Adrenal gland (tissue), 9 donors: ENCODE measurements at regions not wholly inside any gene's neighbourhood (a gene's known extent, or its start where the extent isn't known, plus 50 kb on each side); places are given as distances from the start of the nearest gene placed in this dataset.

ENCODE experiments used
- DNase-seq, 7 donors: peaks; one replicate each; pipeline ENCODE4 v3.0.0-alpha.2; 2019 to 2020
- H3K27ac ChIP-seq, 5 donors: fragments of 200-600 bp; sonication (generic) in 4 of 5; 1 replicate in 3 of 5; 2 replicates in 2 of 5; pipeline versions ENCODE4 v1.5.1 to v1.8.0; 2016 to 2020; ENCODE audit warnings: mild to moderate bottlenecking in 1 of 5
- H3K27me3 ChIP-seq: fragments of 200-600 bp; 2 replicates; pipeline ENCODE4 v1.8.0; 2021
- H3K36me3 ChIP-seq, 2 donors: fragments of 200-600 bp; replicated peaks in 1 of 2; 1 replicate in 1 of 2; 2 replicates in 1 of 2; pipeline versions ENCODE4 v1.5.1 to v1.8.0; 2018 to 2022
- H3K4me1 ChIP-seq, 2 donors: fragments of 200-600 bp; replicated peaks in 1 of 2; 1 replicate in 1 of 2; 2 replicates in 1 of 2; pipeline versions ENCODE4 v1.5.1 to v1.8.0; 2018 to 2021
- H3K4me3 ChIP-seq, 4 donors: fragments of 200-600 bp; sonication (generic) in 3 of 4; one replicate each; pipeline ENCODE4 v1.5.1; 2016 to 2018
- H3K9me3 ChIP-seq, 3 donors: fragments of 200-600 bp; sonication (generic) in 1 of 3; replicated peaks in 1 of 3; 1 replicate in 2 of 3; 2 replicates in 1 of 3; pipeline versions ENCODE4 v1.5.1 to v1.8.0; 2016 to 2021
- POLR2A ChIP-seq, 2 donors: fragments of 450-650 bp; IDR thresholded peaks; one replicate each; pipeline ENCODE4 v1.6.1; 2017; ENCODE audit warnings: antibody characterized with exemption in 2 of 2, mild to moderate bottlenecking in 2 of 2, moderate library complexity in 1 of 2
- WGBS, 4 donors: extraction: QIAGEN DNeasy Blood & Tissue Kit in 2 of 4; methylation state at CpG; one replicate each; pipeline versions ENCODE4 v1.1.5 to v1.1.7; 2013 to 2017; 5-methylcytosine and 5-hydroxymethylcytosine counted together
- intact Hi-C, 2 donors: fragments of 100-400 bp; cut with DNase I; formaldehyde crosslinking; loops; one replicate each; pipeline versions ENCODE4 v1.14.1 to v1.15.0; 2022 to 2023
- TF ChIP-seq, protein P1 (sequence below), 6 experiments: fragments of 450-650 bp in 4 of 6; fragments of 200-600 bp in 2 of 6; sonication (generic) in 1 of 6; IDR thresholded peaks; 1 replicate in 5 of 6; 2 replicates in 1 of 6; pipeline versions ENCODE4 v1.5.1 to v1.8.0; 2016 to 2021; ENCODE audit warnings: antibody characterized with exemption in 6 of 6, mild to moderate bottlenecking in 2 of 6, moderate library complexity in 1 of 6
- donor health status: healthy with polysubstance abuse.
- donor health status: Bipolar disorder and iron deficiency.
- donor health status: DM: yes; HTN: yes; CAD: no.
- donor health status: DM: no; HTN: no; CAD: no.
- donor health status: DM: no; HTN: no; CAD: no.

DNA sequence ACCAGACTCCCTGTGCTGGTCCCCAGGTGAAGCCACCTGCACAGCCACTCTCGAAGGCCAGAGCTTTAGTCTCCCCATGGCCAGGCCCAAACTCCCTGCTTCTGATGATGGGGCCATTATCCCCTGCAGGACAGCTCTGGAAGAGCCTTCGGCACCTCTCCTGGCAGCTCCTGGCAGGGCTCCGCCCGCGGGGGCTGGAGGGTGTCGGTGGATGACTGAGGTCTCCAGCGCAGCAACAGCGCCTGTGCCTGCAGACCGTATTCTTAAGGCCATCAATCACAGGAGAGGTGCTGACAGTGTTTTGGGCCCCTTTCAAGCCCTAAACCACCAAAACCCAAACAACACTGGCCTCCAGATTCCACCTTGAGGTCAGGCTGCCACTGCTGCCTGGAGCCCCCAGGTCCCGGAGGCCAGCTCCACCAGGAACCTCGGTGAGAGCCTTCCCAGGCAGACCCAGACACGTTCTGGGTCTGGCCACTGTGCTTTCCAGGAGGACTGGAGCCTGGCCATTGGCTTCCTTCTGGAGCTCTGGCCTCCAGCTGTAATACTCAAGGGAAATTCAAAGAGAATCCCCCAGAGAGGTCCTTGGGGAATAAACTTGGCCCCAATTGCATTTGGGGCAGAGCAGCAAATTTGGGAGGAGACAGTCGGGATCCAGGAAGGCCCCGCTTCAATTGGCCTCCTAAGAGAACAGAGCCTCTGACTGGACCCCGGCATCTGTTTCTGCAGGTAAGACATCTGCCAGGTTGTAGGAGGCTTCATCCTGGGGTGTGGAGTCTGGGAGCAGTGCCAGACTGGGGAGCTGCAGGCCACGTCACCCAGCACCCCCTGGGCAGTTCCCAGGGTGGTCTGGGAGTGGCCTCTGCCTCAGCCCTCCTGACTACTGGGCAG lies 210.6 kb upstream of the RTL1 start:
- Histone ChIP-seq H3K27me3 (no peaks in the 10 kb centered on the region), H3K4me3 (no peak overlapping the region), H3K27ac (no peak overlapping the region), H3K9me3 (no peaks in the 10 kb centered on the region), H3K36me3 (no peaks in the 10 kb centered on the region), H3K4me1 (no peaks in the 10 kb centered on the region)
- TF ChIP-seq, protein P1, sequence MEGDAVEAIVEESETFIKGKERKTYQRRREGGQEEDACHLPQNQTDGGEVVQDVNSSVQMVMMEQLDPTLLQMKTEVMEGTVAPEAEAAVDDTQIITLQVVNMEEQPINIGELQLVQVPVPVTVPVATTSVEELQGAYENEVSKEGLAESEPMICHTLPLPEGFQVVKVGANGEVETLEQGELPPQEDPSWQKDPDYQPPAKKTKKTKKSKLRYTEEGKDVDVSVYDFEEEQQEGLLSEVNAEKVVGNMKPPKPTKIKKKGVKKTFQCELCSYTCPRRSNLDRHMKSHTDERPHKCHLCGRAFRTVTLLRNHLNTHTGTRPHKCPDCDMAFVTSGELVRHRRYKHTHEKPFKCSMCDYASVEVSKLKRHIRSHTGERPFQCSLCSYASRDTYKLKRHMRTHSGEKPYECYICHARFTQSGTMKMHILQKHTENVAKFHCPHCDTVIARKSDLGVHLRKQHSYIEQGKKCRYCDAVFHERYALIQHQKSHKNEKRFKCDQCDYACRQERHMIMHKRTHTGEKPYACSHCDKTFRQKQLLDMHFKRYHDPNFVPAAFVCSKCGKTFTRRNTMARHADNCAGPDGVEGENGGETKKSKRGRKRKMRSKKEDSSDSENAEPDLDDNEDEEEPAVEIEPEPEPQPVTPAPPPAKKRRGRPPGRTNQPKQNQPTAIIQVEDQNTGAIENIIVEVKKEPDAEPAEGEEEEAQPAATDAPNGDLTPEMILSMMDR (IDR thresholded peaks at IDR 0.05): no peak
- no peak for TF ChIP-seq POLR2A (IDR thresholded peaks at IDR 0.05)
- WGBS, 4 donors: 79 to 87% (median 81%) methylated on average over 5 to 16 of the region's 16 CpGs
- intact Hi-C loops: no loop called here
- peak in 2 of 7 donors; percentile 9 to 24 for DNase-seq

DNA sequence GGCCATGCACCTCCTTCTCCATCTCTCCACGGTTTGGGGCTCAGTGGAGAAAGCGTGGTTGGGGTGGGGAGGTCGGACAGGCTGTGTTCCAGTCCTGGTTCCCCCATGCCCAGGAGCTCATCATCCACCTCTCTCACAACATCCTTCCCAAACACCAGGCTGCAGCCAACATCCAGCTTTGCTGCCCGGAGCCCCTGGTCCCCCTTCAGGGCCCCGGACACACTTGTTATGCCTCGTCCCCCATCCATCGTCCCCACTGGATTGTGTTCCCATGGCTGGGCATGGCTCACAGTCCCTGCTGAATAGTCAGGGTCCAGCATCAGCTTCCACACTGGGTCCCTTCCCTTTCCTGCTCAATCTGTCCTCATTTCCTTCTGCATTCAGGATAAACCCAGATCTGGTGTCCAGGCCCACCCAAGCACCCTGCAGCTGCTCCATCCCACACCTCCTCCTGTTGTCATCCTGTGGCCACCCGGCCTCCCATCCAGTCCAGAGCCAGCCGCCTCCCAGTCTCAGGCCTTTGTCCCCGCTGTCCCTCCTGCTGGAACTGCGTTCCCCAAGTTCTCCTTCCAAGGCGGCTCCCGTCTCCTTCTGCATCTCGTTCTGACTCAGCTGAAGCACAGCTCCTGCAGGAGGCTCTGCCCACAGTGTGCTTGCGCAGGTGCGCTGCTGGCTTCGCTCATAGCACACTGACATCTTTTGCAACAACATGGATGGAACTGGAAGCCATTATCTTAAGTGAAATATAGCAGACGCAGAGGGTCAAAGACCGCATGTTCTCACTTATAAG lies 211.4 kb upstream of the RTL1 start:
- intact Hi-C loops: no loop called here
- WGBS, 4 donors: 91 to 93% (median 92%) methylated on average over 17 to 19 of the region's 19 CpGs

DNA sequence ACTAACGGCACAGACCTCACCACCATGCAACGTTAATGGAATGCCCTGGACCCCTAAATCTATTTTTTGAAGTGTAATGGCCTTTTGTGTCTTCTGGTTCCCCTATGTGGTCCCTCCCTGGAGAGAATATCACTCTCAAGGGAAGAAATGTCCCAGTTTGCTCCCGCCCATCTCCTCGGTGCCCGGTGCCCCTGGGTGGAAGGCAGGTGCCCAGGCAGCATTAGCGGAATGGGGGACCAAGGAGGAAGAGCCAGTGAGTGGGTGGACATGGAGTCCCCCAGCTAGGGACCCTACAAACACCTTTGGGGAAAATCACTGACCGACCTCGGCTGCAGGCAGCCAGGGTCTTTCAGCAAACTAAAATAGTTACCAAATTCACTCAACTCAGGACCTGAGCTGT lies 212.1 kb upstream of the RTL1 start:
- H3K4me3 ChIP-seq: no peak overlapping the region
- no peaks in the 10 kb centered on the region for H3K4me1 ChIP-seq
- no peaks in the 10 kb centered on the region for H3K27me3 ChIP-seq
- H3K36me3 ChIP-seq: no peaks in the 10 kb centered on the region
- DNase-seq: peak in 2 of 7 donors; percentile 2 to 11
- TF ChIP-seq, protein P1 (IDR thresholded peaks at IDR 0.05): no peak
- no peak for TF ChIP-seq POLR2A (IDR thresholded peaks at IDR 0.05)
- no peak overlapping the region for H3K27ac ChIP-seq
- WGBS, 4 donors: 86 to 94% (median 90%) methylated on average over 8 of the region's 8 CpGs
- intact Hi-C loops: no loop called here
- no peaks in the 10 kb centered on the region for H3K9me3 ChIP-seq

More for the DNA sequence above, 211.4 kb upstream of the RTL1 start:
- DNase-seq: peak in 2 of 7 donors; percentile 5 to 29
- Histone ChIP-seq H3K27ac (no peak overlapping the region), H3K4me3 (no peak overlapping the region), H3K27me3 (no peaks in the 10 kb centered on the region), H3K9me3 (no peaks in the 10 kb centered on the region), H3K4me1 (no peaks in the 10 kb centered on the region), H3K36me3 (no peaks in the 10 kb centered on the region)
- TF ChIP-seq, protein P1 (IDR thresholded peaks at IDR 0.05): no peak
- TF ChIP-seq POLR2A (IDR thresholded peaks at IDR 0.05): no peak

DNA sequence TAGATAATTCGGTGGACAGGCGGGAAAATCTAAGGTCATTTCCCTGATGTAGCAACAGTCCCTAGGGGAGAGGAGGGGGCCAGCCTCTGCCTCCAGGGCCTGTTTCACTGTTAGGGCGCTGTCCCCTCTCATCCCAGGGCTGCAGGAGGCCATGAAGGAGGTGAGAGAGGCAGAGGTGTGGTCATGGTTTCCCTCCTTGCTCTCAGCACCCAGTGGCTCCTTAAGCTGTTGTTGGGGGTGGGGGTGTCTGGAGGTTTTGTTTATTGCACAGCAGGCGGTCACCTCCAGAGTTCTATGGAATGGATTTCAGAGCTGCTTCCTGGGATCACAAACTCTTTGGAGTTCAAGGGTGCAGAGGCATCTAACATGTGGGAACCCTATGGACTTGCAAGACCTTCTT lies 212.5 kb upstream of the RTL1 start:
- DNase-seq: peak in 2 of 7 donors; percentile 8 to 14
- 77 to 91% (median 81%) methylated on average over 4 of the region's 4 CpGs for WGBS, 4 donors

More for the DNA sequence above, 212.5 kb upstream of the RTL1 start:
- Histone ChIP-seq H3K36me3 (no peaks in the 10 kb centered on the region), H3K4me3 (no peak overlapping the region), H3K27ac (no peak overlapping the region), H3K9me3 (no peaks in the 10 kb centered on the region), H3K4me1 (no peaks in the 10 kb centered on the region), H3K27me3 (no peaks in the 10 kb centered on the region)
- intact Hi-C loops: no loop called here
- TF ChIP-seq, protein P1 (IDR thresholded peaks at IDR 0.05): no peak
